Activated T-helper 17 cell treated with anti-CD3 and anti-CD28 coated beads, Interleukin-2, amount 50 U/mL, for 72 hours (primary cell): ENCODE measurements at regions not wholly inside any gene's neighbourhood (a gene's known extent, or its start where the extent isn't known, plus 50 kb on each side); places are given as distances from the start of the nearest gene placed in this dataset.
A peak's percentile ranks its signal among the peaks of the same experiment; 100 is the strongest.

Source experiments
- ATAC-seq: fragments of 150-1000 bp; cut with Tn5 transposase; replicated peaks from 2 replicates; pipeline ENCODE4 v1.10.0; 2021; ENCODE audit warnings: mild to moderate bottlenecking, moderate library complexity
- H3K27ac Mint-ChIP-seq: one replicate; pipeline ENCODE4 v1.8.0; 2022; ENCODE audit warnings: mixed read lengths
- H3K27me3 Mint-ChIP-seq: one replicate; pipeline ENCODE4 v1.8.0; 2022; ENCODE audit warnings: mixed read lengths
- H3K36me3 Mint-ChIP-seq: one replicate; pipeline ENCODE4 v1.8.0; 2022; ENCODE audit warnings: low read depth, mild to moderate bottlenecking, mixed read lengths
- H3K4me1 Mint-ChIP-seq: one replicate; pipeline ENCODE4 v1.8.0; 2022; ENCODE audit warnings: mixed read lengths
- H3K4me3 Mint-ChIP-seq: one replicate; pipeline ENCODE4 v1.8.0; 2022; ENCODE audit warnings: mild to moderate bottlenecking, mixed read lengths
- H3K9me3 Mint-ChIP-seq: one replicate; pipeline ENCODE4 v1.8.0; 2022; ENCODE audit warnings: mixed read lengths

- Mint-ChIP-seq H3K4me3 (peak overlapping the region; percentile 82), H3K27ac (peak overlapping the region; percentile 60), H3K27me3 (peaks cover 10% of the 10 kb centered on the region), H3K4me1 (peaks cover 12% of the 10 kb centered on the region), H3K36me3 (peaks cover 6% of the 10 kb centered on the region), H3K9me3 (no peaks in the 10 kb centered on the region)
- ATAC-seq: no peak
Observed at GRCh38 chr6:105995391-105995865, 90.7 kb upstream of the PRDM1 start.

- Mint-ChIP-seq H3K27ac (peak overlapping the region; percentile 60), H3K36me3 (peaks cover 6% of the 10 kb centered on the region), H3K4me3 (peak overlapping the region; percentile 82), H3K4me1 (peaks cover 17% of the 10 kb centered on the region), H3K27me3 (peaks cover 10% of the 10 kb centered on the region), H3K9me3 (no peaks in the 10 kb centered on the region)
- peak; percentile 56 for ATAC-seq
Observed at GRCh38 chr6:105994591-105995390, 91.3 kb upstream of the PRDM1 start.

GRCh38 chr6:105994118-105994590 is 92.0 kb upstream of the PRDM1 start:
- H3K4me1 Mint-ChIP-seq: peaks cover 17% of the 10 kb centered on the region
- H3K27me3 Mint-ChIP-seq: peaks cover 10% of the 10 kb centered on the region
- no peaks in the 10 kb centered on the region for H3K9me3 Mint-ChIP-seq

GRCh38 chr6:105993341-105994117 is 92.6 kb upstream of the PRDM1 start:
- H3K4me3 Mint-ChIP-seq: peak overlapping the region; percentile 82
- H3K36me3 Mint-ChIP-seq: peaks cover 6% of the 10 kb centered on the region
- H3K27ac Mint-ChIP-seq: peak overlapping the region; percentile 60
- peaks cover 10% of the 10 kb centered on the region for H3K27me3 Mint-ChIP-seq
- peaks cover 17% of the 10 kb centered on the region for H3K4me1 Mint-ChIP-seq
- no peaks in the 10 kb centered on the region for H3K9me3 Mint-ChIP-seq
- no peak for ATAC-seq

More at GRCh38 chr6:105994118-105994590, 92.0 kb upstream of the PRDM1 start:
- Mint-ChIP-seq H3K4me3 (peak overlapping the region; percentile 82), H3K27ac (peak overlapping the region; percentile 60), H3K36me3 (peaks cover 6% of the 10 kb centered on the region)
- peak; percentile 52 for ATAC-seq

- H3K4me3 Mint-ChIP-seq: peak overlapping the region; percentile 82
- peak; percentile 89 for ATAC-seq
- peaks cover 17% of the 10 kb centered on the region for H3K4me1 Mint-ChIP-seq
- peaks cover 9% of the 10 kb centered on the region for H3K27me3 Mint-ChIP-seq
- no peaks in the 10 kb centered on the region for H3K9me3 Mint-ChIP-seq
- H3K36me3 Mint-ChIP-seq: peaks cover 6% of the 10 kb centered on the region
- H3K27ac Mint-ChIP-seq: peak overlapping the region; percentile 83
Observed at GRCh38 chr6:105992315-105992961, 93.7 kb upstream of the PRDM1 start.

- Mint-ChIP-seq H3K4me1 (peaks cover 17% of the 10 kb centered on the region), H3K9me3 (no peaks in the 10 kb centered on the region), H3K27ac (peak overlapping the region; percentile 83), H3K4me3 (peak overlapping the region; percentile 82), H3K36me3 (peaks cover 6% of the 10 kb centered on the region), H3K27me3 (peaks cover 14% of the 10 kb centered on the region)
- ATAC-seq: peak; percentile 49
Observed at GRCh38 chr6:105991561-105992314, 94.4 kb upstream of the PRDM1 start.

- peaks cover 15% of the 10 kb centered on the region for H3K27me3 Mint-ChIP-seq
- H3K4me1 Mint-ChIP-seq: peaks cover 14% of the 10 kb centered on the region
- H3K27ac Mint-ChIP-seq: no peak overlapping the region
- H3K4me3 Mint-ChIP-seq: peak overlapping the region; percentile 2
- H3K36me3 Mint-ChIP-seq: peaks cover 6% of the 10 kb centered on the region
- H3K9me3 Mint-ChIP-seq: no peaks in the 10 kb centered on the region
- no peak for ATAC-seq
Observed at GRCh38 chr6:105990151-105990550, 96.0 kb upstream of the PRDM1 start.

GRCh38 chr6:105988812-105989577 is 97.1 kb upstream of the PRDM1 start:
- Mint-ChIP-seq H3K9me3 (no peaks in the 10 kb centered on the region), H3K27ac (no peak overlapping the region), H3K4me3 (no peak overlapping the region), H3K27me3 (peaks cover 21% of the 10 kb centered on the region), H3K36me3 (peaks cover 6% of the 10 kb centered on the region), H3K4me1 (peaks cover 11% of the 10 kb centered on the region)
- no peak for ATAC-seq

- no peaks in the 10 kb centered on the region for H3K9me3 Mint-ChIP-seq
- peaks cover 5% of the 10 kb centered on the region for H3K4me1 Mint-ChIP-seq
- H3K4me3 Mint-ChIP-seq: no peak overlapping the region
- peaks cover 2% of the 10 kb centered on the region for H3K36me3 Mint-ChIP-seq
- no peak overlapping the region for H3K27ac Mint-ChIP-seq
- ATAC-seq: no peak
- peaks cover 22% of the 10 kb centered on the region for H3K27me3 Mint-ChIP-seq
Observed at GRCh38 chr6:105988321-105988720, 97.8 kb upstream of the PRDM1 start.

GRCh38 chr6:105987516-105987915 is 98.6 kb upstream of the PRDM1 start:
- H3K4me1 Mint-ChIP-seq: peaks cover 5% of the 10 kb centered on the region
- H3K27ac Mint-ChIP-seq: no peak overlapping the region

GRCh38 chr6:105986998-105987397 is 99.1 kb upstream of the PRDM1 start:
- Mint-ChIP-seq H3K27me3 (peaks cover 22% of the 10 kb centered on the region), H3K36me3 (no peaks in the 10 kb centered on the region), H3K27ac (no peak overlapping the region), H3K4me1 (peaks cover 9% of the 10 kb centered on the region), H3K4me3 (no peak overlapping the region), H3K9me3 (no peaks in the 10 kb centered on the region)
- ATAC-seq: no peak

More at GRCh38 chr6:105987516-105987915, 98.6 kb upstream of the PRDM1 start:
- no peak for ATAC-seq
- H3K9me3 Mint-ChIP-seq: no peaks in the 10 kb centered on the region
- no peak overlapping the region for H3K4me3 Mint-ChIP-seq
- no peaks in the 10 kb centered on the region for H3K36me3 Mint-ChIP-seq
- H3K27me3 Mint-ChIP-seq: peaks cover 22% of the 10 kb centered on the region

- peaks cover 13% of the 10 kb centered on the region for H3K4me1 Mint-ChIP-seq
- ATAC-seq: no peak
- peak overlapping the region; percentile 62 for H3K4me3 Mint-ChIP-seq
- H3K36me3 Mint-ChIP-seq: peaks cover 2% of the 10 kb centered on the region
- H3K9me3 Mint-ChIP-seq: peaks cover under 1% of the 10 kb centered on the region
- H3K27me3 Mint-ChIP-seq: peaks cover 22% of the 10 kb centered on the region
- H3K27ac Mint-ChIP-seq: no peak overlapping the region
Observed at GRCh38 chr6:105985816-105986632, 100.1 kb upstream of the PRDM1 start.
